Activated T-helper 1 cell treated with Interleukin-2 at 50 U/mL for 16 hours (primary cell): ENCODE measurements at regions not wholly inside any gene's neighbourhood (a gene's known extent, or its start where the extent isn't known, plus 50 kb on each side); places are given as distances from the start of the nearest gene placed in this dataset.

Source experiments
- DNase-seq: peaks from one replicate; pipeline ENCODE4 v3.0.0-alpha.2; 2020; ENCODE audit warnings: low read depth

DNA sequence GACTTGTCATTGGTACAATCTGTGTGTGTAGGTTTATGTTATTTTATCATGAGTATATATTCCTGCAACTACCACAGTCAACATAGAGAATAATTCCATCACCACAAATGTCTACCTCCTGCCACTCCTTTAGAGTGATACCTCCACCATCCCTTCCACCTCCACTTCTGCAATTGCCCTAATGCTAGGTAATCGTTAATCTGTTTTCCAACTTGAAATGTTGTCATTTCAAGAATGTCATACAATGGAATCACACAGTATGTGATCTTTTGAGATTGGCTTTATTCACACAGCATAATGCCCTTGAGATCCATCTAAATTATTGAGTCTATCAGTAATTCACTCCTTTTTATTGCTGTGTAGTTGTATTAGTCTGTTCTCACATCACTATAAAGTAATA, 414.8 kb upstream of the C16orf82 start:
- no peak for DNase-seq

DNA sequence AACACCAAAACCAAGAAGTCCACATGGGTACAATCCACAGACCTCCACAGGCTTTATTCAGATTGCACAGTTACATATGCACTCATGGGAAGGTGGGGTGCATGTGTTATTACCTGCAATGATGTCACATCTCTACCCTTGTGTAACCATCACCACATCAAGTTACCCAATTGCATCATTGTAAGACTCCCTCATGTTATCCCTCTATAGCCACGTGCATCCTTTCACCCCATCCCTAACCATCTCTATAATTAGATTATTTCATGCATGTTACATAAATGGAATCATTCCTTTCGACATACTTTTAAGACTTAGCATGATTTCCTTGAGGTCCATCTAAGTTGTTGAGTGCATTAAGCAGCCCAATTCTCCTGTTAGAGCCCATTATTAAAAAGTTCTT, 408.2 kb upstream of the C16orf82 start:
- DNase-seq: no peak

DNA sequence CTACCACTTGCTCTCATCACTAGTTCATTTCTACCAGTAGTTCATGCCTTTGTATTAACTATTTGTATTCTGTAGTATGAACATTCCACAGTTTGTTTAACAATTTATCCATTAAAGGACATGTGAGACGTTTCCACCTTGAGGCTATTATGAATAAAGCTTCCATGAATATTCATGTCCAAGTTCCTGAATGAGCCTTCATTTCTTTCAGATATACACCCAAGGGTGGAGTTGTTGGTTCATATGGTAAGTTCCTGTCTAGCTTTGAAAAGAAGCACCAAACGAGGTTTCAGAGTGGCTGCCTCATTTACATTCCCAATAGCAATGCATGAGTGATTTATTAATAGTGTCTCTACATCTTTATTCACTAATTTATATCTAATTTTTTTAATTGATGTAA, 407.8 kb upstream of the C16orf82 start:
- no peak for DNase-seq

DNA sequence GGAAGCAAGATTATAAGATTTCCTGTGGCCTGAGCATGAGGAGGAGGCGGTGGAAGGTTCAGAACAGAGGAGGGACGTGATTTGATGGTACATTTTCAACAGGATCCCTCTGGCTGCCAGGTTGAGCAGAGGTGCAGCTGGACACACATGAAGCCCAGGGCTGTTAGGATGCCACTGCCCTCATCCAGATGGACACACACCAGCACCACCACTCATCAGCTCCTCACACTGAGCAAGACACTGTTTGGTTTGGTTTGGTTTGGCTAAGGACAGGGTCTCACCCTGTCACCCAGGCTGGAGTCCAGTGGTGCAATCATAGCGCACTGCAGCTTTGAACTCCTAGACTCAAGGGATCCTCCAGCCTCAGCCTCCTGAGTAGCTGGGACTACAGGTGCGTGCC, 402.6 kb upstream of the C16orf82 start:
- DNase-seq: no peak

DNA sequence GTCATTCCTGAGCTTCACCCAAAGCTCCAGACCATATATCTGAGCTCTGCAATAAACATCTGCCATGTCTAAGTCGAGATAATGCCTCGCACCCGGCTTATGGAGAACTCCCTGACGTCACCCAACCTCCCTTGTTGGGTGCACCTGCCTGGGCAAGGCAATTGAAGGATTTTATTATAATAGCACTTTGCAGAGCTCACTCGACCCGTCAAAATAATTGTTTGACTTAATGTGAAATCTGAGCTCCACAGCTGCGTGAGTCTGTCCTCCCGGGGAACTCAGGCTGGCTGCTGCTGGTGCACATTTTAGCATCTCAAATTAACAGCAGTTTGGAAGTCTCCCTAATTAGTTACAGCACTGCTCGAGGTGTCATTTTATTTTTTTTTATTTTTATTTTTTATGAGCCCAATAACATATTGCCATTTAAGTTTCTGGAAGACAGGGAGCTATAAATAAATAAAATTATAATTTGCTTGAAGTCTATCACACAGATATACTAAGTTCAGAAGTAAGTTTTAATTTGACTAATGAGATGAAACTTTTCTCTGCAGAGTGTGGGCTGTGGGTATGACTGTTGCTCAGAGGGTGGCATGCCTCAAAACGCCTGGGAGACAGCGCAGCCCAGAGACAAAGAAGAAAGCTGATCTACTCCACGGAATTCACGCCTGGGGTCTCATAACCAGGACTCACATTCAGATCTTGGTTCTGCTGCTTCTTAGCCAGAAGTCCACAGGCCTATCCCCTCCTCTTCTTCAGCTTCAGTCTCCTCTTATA, 401.4 kb upstream of the C16orf82 start:
- DNase-seq: no peak

DNA sequence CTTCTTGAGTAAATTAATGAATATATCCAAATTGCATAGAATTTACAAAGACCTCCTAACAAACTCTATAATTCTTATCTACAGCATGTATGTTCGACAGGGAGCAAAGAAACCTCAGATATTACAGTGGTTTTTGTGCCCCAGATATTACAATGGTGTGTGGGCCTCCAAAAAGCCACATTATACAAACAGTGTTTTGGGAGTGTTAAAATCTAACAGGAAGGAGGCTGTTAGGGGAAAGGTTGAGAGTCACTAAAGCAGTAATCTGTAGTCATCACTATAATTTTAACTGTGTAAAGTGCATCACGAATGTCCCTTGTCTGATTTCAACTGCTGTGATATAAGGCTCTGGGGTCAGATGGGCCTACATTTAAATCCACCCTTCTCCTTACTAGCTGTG, 400.2 kb upstream of the C16orf82 start:
- DNase-seq: no peak

DNA sequence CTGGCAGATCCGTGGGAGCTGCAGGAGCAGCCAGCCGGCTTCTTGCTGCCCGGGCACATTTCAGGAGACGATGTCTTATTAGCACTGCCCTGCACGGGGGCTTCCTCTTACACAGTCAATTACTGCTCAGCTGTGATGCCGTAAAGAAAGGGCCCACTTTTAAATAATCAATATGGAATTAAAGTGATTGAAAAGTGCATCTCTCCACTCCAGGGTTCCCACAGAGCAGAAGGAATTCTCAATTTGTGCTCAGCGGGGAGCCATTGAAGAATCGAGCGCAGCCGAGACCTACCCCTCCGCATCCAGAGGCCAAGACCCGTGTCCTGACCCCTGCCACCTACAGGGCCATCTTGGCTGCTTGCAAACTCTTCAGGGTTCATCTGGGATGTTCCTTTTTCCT, 399.4 kb upstream of the C16orf82 start:
- DNase-seq: no peak

DNA sequence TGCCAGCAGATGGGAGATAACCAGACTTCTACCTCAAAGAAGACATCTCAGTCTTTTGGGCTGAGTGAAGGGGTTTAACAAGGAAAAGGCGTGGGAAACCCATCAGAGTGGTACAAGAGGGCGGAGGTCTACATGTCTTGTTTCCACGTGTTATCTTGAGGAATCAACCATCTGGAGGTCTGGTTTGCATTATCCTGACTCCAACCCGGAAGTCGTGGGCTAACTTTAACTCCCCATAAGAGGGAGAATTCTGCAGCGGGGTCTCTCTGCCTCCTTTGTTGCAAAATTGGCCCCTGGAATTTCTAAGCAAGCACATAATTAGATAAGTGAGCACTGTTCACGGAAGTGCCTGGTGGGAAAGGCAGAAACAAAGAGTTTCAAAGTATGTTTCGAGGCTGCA, 398.7 kb upstream of the C16orf82 start:
- no peak for DNase-seq

DNA sequence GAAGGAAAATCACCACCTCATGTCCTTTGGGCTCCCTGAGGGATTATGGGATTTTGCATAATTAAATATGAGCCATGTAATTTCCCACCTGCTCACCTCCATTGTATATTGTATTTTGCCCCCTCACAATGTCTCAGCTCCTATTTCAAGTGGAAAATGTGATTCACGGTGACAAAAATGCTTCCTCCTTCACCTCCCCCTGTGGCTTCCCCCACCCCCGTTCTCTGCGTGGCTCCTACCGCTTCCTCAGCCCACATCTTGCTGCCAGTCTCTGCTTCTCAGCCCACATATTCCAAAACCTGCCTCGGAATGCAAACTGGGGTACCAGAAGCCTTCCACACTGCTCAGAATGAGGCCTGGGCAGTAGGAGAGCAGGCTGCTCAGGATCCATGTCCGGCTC, 394.5 kb upstream of the C16orf82 start:
- no peak for DNase-seq

DNA sequence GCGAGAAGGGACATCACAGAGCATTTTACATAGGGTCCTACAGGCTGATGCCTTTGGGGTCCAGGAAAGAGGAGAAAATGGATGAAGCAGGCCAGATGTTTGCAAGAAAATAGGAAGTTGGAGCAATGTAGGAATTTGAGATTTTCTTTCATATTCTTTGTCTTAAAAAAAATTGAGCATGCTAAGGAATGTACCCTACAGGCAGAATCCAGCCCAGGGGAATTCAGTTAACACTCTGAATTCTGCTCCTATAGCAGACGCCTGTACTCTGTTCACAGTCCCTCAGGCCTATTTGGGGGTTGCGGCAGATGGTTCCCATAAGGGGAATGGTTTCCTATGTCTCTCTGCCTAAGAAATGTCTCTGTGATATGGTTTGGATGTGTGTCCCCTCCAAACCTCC, 393.7 kb upstream of the C16orf82 start:
- DNase-seq: no peak

DNA sequence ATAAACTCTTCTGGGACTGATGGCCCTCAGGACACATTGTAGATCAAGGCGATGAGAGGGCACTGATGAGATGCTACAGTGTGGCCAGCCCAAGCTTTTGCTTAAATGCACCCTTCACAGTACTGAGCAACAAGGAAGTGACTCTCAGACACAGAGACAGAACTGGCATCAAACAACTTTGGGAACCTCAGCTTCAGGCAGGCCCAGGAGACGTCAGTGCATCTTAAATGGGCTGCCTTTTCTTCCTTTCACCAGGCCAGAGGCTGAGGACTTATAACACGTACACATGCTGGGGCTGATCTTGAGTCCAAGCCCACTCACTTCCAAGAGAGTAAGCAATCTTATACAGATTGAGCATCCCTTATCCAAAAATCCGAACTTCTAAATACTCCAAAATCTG, 386.1 kb upstream of the C16orf82 start:
- DNase-seq: no peak

DNA sequence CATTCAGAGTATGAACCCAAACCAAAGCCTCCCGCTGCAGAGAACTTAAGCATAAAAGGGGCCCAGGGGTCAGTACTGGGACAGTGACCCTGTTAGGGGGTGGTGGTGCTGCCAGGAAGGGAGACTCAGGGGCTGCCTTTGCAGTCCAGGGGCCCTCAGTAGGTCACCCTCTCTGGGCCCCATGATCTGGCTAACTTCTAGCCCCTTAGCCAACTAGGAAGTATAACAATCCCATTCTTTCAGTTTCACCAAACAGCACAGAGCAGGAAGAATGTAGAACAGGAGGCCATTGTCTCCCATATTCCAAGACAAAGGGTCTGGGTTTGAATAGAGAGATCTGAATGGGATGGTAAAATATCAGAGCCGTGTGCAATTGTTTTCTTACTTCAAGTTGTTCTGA, 378.6 kb upstream of the C16orf82 start:
- no peak for DNase-seq

DNA sequence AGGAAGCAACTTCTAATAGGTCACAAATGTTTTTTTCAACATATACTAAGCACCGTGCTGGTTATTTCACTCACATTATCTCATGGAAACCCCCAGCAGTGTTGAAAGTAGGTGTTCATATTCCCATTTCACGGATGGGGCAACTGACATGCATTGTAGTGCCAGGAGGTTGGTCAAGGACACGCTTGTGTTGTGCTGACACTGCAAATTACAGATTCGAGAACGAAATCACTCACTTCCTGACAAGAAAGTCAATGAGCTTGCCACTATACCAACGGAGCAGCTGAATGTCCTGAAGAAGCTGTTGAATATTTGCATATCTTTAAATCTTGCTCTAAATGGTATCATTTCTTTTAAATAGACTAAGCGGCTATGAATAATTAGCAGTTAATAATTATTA, 378.0 kb upstream of the C16orf82 start:
- DNase-seq: no peak

DNA sequence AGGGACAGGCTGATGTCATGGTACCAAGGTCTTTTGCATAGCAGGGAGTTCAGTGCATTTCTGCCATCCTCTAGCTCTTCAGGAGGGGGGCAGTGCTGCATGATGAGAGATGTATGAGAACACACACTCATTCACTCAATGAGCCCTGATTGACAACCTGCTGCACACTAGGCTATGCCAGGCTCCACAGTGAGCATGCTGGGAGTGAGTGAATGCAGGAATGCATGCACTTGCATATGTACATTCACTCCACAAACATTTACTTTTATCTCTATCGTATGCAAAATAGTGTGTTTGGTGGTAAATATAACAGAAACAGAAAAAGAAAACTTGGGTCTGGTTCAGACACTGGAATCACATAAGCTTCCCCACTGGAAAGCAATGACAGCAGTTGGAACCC, 374.1 kb upstream of the C16orf82 start:
- DNase-seq: no peak

DNA sequence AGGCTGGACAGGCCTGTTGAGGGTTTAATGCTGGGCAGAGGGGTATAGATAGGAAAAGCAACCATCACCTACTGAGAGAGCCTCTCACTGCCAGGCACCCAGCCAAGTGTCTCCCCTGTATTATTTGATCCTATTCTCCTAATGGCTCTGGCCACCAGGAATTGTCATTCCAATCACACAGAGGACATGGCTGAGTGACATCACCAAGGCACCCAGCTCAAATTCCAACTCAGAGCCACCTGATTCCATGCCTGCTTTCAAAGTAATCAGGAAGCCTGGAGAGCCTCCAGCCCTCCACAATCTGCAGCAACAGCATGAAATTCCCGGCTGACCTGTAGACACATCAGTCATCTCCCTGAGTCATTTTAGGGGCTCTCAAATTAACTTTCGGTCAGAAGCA, 368.9 kb upstream of the C16orf82 start:
- no peak for DNase-seq

DNA sequence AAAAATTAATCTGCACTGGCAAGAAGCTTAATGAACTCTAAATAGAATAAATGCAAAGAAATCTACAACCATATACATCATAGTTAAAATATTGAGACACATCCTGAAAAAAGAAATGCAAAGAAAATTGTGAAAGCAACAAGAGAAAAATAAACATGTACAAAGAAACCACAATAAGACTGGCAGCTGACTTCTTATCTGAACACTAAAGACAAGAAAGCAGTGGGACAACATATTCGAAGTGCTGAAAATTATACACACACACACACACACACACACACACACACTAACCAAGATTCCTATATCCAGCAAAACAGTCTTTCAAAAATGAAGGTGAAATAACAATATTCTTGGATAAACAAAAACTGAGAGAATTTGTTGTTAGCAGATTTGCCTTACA, 366.5 kb upstream of the C16orf82 start:
- DNase-seq: no peak

DNA sequence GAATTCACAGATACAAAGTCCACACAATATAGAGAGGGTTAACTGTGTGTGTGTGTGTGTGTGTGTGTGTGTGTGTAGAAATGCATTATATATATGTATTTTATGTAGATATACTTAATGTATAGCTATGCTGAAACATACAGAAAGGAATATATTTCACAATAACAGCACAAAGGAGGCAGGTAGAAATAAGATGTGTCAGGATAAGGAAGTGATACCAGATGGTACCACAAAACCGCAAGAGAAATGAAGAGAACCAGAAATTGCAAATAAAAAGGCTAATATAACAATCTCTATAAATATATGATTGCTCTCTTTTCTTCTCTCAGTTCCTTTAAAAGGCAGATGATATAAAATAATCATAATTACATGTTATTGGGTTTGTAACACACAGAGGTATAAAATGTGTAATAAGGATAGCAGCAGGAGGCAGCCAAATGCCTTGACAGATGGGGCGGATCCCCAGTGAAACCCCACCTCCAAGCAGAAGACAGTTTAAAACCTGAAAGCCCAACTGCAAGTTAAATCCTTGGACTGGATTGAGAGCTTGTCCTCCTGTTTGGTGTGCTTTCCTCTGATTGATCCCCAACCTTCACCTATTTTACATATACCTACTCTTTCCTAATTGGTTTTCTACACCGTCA, 365.4 kb upstream of the C16orf82 start:
- DNase-seq: no peak

DNA sequence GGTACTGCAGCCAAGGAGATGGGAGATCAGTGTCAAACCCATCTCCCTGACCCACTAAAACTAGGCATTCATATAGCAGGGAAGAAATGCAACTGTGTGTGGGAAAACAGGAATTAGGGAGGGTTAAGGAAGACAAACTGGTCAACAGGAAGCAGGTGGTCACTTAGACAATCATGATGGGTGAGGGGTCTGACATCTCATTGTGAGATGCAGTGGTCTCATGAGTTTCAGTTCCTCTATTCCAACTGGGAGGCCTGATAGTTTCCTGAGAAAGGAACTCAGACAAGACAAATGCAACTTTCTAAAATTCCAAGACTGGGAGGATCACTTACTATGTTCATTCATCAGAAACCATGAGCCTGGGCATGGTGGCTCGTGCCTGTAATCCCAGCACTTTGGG, 361.4 kb upstream of the C16orf82 start:
- no peak for DNase-seq

DNA sequence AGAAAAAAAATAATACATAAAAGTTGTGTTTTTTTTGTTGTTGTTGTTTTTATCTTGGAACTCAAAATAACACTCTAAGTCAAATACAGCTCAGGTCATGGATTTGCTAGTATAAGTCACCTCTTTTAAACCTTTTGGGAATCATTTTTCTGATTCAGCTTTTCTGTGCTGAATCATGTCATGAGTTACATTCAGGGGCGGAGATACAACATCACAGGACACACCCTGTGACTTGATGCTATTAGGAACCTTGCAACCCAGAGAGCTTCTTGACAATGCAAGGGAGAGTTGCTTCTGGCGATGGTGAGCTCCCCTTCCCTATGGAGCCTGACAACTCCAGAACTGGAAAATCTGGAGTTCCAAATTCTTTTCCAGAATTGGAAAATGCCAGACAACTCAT, 358.3 kb upstream of the C16orf82 start:
- no peak for DNase-seq

DNA sequence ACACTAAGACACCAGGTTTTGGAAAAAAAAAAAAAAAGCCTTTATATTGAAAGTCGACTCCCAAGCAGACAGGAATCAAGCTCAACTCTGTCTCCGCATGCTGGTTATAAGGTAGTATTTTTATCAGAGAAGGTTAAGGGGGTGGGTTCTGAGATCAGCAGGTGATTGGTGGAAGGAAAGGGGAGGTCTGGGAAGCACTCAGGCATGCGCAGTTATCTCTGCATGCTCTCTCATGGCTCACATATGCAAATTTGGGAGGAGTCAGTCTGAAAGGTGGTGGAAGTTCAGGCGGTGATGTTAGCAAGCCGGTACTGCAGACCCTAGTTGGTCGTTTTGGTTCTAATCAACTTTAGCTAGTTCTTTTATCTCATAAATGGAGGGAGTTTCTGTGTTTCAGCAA, 357.6 kb upstream of the C16orf82 start:
- no peak for DNase-seq

DNA sequence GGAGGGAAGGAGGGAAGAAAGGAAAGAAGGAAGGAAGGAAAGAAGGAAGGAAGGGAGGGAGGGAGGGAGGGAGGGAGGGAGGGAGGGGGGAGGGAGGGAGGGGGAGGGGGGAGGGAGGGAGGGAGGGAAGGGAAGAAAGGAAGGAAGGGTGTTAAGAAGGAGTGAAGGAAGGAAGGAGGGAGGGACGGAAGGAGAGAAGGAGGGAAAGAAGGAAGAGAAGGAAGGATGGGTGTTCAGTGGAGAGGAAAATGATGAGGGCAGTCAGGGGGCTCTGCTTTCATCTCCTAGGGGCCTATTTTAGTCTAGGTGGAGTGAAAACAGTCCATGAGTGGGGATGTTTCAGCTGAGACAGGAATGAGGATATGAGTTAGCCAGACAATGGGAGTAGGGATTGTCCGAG, 357.0 kb upstream of the C16orf82 start:
- no peak for DNase-seq

DNA sequence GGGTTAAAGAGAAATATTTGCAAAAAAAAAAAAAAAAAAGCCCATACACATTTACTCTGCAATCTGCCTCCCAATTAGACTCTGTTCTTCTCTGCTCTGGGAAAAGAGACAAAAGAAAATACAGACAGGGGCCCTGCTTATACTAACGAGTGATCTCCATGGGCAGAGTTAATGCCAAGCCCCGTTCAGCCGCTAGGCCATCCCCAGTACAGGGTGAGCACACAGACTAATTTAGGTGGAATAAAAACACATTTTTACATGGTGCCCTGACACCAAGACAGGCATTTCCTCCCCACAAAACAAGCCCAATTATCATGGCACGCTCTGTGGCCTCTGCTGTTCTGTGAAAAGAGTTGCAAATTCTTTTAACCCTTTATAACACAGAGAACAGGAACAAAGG, 356.3 kb upstream of the C16orf82 start:
- DNase-seq: no peak

DNA sequence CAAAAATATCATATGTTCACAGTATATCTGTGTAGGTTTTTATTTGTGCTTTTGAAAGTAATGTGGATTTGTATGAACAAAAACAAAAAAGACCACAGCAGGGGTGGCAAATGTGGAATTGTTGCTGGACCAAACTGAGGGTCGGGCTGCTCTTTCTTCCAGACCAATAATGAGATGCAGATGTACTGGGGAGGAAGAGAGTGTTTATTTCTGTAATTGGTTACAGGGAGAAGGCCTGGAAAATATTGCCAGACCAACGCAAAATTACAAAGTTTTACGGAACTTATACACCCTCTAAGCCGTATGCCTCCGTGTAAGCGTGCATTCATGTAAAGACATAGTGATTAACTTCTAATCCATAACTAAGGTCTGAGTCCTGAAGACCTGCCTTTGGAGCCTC, 353.9 kb upstream of the C16orf82 start:
- DNase-seq: no peak

DNA sequence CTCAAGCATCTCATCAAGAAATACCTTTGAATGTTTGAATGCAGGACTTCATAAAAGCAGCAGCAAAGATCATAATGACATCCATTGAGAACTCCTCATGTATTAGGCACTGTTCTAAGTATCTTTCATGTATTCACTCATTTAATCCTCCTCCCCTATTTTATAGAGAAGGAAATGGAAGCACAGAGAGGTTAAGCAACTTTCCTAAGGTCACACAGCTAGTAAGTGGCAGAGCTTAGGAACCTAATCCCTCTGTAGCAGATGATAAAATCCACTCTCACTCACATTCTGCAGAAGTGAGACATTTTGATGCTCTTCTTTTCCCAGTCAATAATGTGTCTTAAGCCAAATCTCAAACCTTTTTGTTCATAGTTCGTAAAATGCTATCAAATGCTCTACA, 350.8 kb upstream of the C16orf82 start:
- DNase-seq: no peak
